Middle frontal gyrus (tissue), 1 donor: ENCODE measurements at regions not wholly inside any gene's neighbourhood (a gene's known extent, or its start where the extent isn't known, plus 50 kb on each side); places are given as distances from the start of the nearest gene placed in this dataset.
"Not testable (repeated sequence)": the region's sequence is repeated elsewhere in the genome, so short reads cannot be mapped to it uniquely, and the experiment has no call there.

Experiments used
- DNase-seq: peaks from one replicate; pipeline ENCODE4 v3.0.0-alpha.2; 2015; ENCODE audit warnings: low spot score; ENCODE audit errors: extremely low spot score

- no peak for DNase-seq
Observed at GRCh38 chr5:8840237-8840636, 705.6 kb downstream of the SEMA5A start.

DNA sequence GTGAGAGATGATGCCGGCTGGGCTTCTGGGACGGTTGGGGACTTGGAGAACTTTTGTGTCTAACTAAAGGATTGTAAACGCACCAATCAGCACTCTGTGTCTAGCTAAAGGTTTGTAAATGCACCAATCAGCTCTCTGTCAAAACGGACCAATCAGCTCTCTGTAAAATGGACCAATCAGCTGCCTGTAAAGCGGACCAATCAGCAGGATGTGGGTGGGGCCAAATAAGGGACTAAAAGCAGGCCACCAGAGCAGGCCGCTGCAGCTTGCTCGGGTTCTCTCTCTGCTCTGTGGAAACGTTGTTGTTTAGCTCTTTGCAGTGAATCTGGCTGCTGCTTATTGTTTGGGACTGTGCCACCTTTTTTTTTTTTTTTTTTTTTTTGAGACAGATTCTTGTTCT lies 705.1 kb downstream of the SEMA5A start:
- DNase-seq, result not testable (repeated sequence)

DNA sequence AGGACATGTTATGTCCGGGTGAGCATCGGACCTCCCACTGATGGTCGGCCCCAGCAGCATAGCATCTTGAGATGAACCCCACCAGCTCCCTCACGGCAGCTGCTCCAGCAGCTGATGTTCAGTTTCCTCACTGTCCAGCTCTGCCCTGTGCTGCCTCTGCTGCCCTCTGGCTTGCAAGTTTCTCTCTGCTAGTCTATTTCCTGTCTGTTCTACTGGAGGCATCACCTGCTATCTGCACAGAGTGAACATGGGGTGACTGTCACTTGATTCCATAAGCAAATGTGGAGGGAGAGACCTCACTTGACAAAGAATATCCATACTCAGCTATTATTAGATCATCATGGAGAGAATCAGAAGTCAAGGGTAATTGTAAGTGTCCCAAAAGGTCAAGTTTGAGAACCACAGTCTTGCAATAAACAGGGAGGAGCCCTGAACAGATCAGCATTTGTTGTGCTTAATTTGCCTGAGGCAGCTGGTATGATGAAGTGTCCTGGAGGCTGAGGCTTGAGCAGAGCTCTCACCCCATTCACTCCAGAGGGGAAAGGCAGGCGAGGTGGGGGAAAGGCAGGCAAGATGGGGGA lies 702.8 kb downstream of the SEMA5A start:
- no peak for DNase-seq

DNA sequence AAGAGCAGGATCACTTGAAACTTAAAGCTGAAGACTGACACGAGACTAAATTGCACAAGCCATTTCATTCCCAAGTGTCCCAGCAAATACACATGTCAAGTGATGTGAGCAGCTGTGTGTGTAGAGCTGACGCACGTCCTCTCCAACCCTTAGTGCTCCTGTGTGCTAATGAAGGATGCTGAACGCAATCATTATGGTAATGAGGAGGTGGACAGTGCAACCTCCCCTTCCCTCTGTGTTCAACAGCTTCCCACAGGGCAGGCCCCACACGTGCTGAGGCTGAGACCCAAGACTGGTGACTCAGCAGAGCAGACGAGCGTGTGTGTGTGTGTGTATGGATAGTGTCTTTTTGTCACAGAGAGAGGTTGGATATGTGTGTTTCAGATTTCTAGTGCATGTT lies 702.1 kb downstream of the SEMA5A start:
- DNase-seq, result no peak

- DNase-seq, result no peak
Observed at GRCh38 chr5:8844206-8844605, 701.7 kb downstream of the SEMA5A start.

- DNase-seq, result no peak
Observed at GRCh38 chr5:8844847-8845246, 701.0 kb downstream of the SEMA5A start.

GRCh38 chr5:8845296-8845695 lies 700.6 kb downstream of the SEMA5A start:
- no peak for DNase-seq

DNA sequence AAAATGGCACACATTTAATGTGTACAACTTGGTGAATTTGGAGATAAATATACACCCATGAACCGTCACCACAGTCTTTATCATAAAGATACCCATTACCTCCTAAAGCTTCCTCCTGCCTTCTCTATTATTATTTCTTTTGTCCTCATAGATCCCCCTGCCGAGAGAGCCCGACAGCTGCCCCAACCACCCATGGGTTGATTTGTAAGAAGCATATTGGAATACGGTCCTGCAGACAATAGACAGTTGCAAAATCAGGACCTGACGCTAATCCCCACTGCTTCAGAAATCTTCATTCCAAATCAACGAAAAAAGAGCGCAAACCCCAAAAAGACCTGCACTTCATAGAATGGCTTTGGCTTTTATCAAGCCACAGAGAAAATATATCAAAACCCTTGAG lies 697.5 kb downstream of the SEMA5A start:
- DNase-seq, result no peak

GRCh38 chr5:8848997-8849594 lies 696.8 kb downstream of the SEMA5A start:
- no peak for DNase-seq

DNA sequence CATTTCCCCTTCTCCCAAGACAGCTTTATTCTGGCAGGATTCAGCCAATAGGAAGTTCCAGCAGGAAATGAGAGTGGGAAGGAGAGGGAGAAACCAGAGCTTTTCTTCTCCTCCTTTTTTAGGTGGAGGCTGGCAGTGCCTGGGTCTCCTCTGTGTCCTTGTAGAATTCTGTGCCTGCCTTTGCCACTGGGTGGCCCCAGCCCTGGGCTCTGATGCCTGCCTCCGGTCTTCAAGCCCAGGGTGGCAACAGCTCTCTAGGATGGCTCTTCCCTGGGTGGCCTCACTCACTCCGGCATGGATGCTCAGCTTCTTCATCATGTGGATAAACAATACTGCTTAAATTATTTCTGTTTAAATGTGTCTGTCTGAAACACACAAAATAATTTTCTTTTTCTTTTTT lies 694.8 kb downstream of the SEMA5A start:
- DNase-seq, result no peak

DNA sequence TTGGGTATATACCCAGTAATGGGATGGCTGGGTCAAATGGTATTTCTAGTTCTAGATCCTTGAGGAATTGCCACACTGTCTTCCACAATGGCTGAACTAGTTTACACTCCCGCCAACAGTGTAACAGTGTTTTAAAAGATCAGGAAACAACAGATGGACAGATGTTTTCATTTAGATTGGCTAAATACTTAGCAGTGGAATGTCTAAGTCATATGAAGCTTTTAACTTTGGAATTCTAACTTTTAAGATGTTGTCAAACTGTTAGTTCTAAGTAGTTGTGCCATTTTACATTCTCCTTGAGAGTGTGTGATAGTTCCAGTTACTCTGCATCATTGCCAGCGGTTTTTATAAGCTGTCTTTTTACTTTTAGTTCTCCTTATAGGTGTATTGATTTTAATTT lies 688.8 kb downstream of the SEMA5A start:
- DNase-seq, result no peak

- DNase-seq, result no peak
Observed at GRCh38 chr5:8861764-8862163, 684.1 kb downstream of the SEMA5A start.

DNA sequence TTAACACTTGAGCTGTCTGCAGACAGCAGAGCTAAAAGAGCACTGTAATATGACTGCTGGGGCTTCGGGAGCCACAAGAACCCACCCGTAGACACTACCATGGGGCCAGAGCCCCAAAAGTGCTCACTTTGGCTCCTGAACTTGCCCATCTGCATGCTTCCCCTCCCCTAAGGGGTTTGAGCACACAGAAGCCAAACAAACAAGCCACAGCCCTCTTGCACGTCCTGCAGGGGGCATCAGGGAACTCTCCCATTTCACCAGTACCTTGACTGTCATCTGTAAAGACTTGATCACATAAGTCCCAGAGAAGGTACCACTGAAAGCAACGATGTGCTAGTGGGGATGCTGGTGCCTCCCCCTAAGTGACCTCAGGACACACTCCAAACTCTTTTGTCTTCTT lies 681.8 kb downstream of the SEMA5A start:
- no peak for DNase-seq

- no peak for DNase-seq
Observed at GRCh38 chr5:8865266-8865665, 680.6 kb downstream of the SEMA5A start.

DNA sequence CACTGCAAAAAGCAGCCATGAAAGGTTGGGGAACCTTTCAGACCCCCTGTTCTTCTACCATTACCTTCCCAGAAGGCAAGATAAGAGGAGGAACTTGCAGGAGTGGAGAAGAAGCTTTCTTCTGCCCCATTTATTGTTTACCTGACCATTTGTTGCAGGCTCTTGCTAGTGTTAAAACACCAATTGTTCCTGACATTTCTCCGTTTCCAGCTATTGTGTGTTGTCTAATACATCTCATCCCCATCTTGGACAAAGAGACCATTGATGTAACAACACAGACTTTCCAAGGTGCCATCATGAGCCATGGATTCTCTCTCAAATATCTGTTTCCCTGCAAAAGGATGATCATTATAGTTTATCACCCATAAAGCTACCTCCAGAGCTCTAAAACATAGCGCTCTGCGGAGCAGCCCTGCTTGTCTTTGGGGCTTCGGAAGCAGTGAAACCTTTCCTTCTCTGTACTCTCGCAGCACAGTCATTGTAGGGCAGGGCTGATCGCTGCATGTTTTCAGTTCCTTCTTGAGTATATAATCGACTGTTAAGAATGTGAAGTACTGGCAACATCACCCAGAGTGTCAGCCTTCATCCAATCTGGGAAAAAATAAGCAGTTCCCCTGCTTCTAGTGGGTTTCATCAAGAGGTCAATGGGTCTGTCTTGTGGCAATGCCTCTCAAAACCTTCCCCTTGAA lies 680.0 kb downstream of the SEMA5A start:
- no peak for DNase-seq

DNA sequence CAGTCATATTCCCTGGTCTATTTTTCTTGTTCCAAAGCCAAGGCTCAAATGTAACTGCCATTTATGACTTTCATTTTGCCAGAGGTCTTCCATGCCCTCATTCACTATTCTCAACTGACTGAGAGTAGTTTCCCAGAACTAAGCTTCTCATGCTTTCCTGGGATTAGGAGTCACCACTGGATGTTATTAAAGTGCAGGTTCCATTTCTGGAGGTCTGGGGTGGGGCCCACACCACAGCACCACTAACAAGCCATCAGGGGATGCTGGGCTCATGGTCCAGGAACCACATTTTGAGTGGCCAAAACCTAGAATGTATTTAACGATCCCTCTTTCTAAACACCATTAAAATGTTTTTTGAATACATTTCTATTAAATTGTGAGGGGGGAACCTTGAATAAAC lies 677.6 kb downstream of the SEMA5A start:
- no peak for DNase-seq

GRCh38 chr5:8869932-8870331 lies 675.9 kb downstream of the SEMA5A start:
- no peak for DNase-seq

DNA sequence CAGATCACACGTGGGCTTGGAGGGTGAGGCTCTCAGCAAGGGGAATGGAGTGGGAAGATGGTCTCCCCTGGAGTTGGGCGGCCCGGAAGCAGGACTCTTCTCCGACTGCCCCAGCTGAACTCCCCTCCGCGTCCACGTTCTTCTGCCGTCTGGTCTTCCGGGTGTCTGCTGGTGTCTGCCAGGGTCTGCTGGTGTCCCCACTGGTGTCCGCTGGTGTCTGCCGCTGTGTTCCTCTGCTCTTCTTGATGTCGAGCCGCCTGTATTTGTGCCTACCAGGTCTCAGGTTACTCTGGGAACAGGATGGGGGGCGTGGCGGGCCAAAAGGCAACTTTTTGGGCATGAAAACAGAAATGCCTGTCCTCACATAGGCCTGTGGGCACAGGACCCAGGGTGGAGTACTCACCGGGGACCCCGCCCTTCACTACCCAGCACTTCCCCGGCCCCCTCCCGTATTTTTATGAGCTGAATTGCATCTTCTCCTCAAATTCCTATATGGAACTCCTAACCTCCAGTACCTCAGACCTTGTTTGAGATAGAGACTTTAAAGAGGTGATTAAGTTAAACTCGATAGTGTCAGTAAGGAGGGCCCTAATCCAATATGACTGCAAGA lies 675.4 kb downstream of the SEMA5A start:
- no peak for DNase-seq

DNA sequence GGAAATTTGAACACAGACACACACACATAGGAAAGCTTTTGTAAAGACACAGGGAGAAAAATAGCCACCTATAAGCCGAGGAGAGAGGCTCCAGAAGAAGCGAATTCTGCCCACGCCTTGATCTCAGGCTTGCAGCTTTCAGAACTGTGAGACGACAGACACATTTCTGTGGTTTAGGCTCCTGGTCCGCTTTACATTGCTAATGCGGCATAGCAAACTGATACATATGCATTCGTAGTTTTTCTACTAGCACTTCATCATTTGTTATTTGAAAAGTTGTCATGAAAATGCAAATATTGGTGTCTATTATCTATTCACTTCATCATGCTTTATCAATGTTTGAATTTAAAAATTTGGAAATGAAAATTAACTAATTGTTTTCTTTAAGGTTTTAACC lies 674.9 kb downstream of the SEMA5A start:
- no peak for DNase-seq

- DNase-seq, result no peak
Observed at GRCh38 chr5:8871446-8871845, 674.4 kb downstream of the SEMA5A start.

- DNase-seq, result no peak
Observed at GRCh38 chr5:8875722-8876121, 670.2 kb downstream of the SEMA5A start.

GRCh38 chr5:8879248-8879647 lies 666.6 kb downstream of the SEMA5A start:
- no peak for DNase-seq

- DNase-seq, result no peak
Observed at GRCh38 chr5:8884029-8884428, 661.8 kb downstream of the SEMA5A start.
